ENCODE measurements at regions not wholly inside any gene's neighbourhood (a gene's known extent, or its start where the extent isn't known, plus 50 kb on each side); places are given as distances from the start of the nearest gene placed in this dataset.

DNA sequence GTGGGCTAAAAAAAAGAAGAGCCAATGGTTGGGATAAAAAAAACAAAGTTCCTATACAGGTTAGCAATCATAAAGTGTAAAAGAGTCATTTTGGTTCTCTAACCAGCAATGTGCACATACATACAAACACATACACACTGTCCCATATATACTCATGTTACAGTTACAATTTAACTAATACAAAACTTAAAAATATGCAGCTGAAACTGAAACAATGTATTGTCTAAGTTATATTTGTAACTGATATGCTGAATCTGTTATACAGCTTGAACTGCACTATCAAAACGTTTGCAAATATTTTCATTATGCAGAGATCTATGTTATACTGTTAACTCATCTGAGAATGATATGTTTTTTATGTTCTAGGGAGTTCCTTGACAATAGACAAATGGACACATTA lies 173.7 kb downstream of the KLF12 start:
- Mint-ChIP-seq H3K27me3 (ENCODE audit: low read depth) (no peaks in the 10 kb centered on the region), H3K27ac (no peak overlapping the region), H3K4me1 (peaks cover 5% of the 10 kb centered on the region), H3K9me3 (peaks cover 10% of the 10 kb centered on the region), H3K36me3 (peaks cover 5% of the 10 kb centered on the region), H3K4me3 (no peak overlapping the region)
- TF ChIP-seq, protein P1, sequence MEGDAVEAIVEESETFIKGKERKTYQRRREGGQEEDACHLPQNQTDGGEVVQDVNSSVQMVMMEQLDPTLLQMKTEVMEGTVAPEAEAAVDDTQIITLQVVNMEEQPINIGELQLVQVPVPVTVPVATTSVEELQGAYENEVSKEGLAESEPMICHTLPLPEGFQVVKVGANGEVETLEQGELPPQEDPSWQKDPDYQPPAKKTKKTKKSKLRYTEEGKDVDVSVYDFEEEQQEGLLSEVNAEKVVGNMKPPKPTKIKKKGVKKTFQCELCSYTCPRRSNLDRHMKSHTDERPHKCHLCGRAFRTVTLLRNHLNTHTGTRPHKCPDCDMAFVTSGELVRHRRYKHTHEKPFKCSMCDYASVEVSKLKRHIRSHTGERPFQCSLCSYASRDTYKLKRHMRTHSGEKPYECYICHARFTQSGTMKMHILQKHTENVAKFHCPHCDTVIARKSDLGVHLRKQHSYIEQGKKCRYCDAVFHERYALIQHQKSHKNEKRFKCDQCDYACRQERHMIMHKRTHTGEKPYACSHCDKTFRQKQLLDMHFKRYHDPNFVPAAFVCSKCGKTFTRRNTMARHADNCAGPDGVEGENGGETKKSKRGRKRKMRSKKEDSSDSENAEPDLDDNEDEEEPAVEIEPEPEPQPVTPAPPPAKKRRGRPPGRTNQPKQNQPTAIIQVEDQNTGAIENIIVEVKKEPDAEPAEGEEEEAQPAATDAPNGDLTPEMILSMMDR (IDR thresholded peaks at IDR 0.05; ENCODE audit: unreplicated experiment), result no peak
- DNase-seq (ENCODE audit: low spot score in 2 of 2, unreplicated experiment in 2 of 2), result no peak

DNA sequence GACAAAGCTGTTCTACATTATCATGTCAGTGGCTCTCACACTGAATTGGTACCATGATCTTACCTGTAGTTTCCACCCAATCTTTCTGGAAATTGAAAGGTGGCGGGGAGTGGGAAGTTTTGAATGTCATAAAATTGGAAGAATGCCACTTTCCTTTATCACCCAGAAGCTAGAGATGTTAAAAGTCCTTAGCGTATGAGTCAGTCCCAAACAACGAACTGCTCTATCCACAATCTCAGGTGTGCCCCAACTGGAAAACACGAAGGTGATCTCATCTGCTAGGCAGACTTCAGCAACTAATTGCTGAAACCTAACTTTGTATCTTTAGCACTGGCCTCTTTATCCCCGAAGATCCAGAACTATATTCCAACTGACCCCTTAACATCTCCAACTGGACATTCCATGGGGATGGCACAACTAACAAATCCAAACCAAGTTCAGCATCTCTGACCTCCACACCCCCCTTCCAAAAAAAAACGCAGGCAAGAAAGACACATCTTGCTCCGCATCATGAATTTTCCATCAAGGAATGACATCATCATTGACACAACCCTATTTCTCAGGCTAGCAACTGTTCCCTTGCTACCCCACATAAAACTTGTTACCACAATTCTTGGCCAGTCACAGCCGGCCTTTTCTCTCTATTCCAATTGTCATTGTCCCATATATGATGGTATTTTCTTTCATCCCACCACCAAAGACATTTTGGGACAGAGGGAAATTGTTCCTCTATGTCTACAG lies 175.4 kb downstream of the KLF12 start:
- H3K36me3 Mint-ChIP-seq, result peaks cover 5% of the 10 kb centered on the region
- no peak overlapping the region for H3K4me3 Mint-ChIP-seq
- TF ChIP-seq, protein P1 (IDR thresholded peaks at IDR 0.05; ENCODE audit: unreplicated experiment), result no peak
- H3K27me3 Mint-ChIP-seq (ENCODE audit: low read depth), result no peaks in the 10 kb centered on the region
- no peak overlapping the region for H3K27ac Mint-ChIP-seq
- H3K9me3 Mint-ChIP-seq, result peaks cover 10% of the 10 kb centered on the region
- DNase-seq (ENCODE audit: low spot score in 2 of 2, unreplicated experiment in 2 of 2), result no peak
- H3K4me1 Mint-ChIP-seq, result peaks cover 5% of the 10 kb centered on the region

DNA sequence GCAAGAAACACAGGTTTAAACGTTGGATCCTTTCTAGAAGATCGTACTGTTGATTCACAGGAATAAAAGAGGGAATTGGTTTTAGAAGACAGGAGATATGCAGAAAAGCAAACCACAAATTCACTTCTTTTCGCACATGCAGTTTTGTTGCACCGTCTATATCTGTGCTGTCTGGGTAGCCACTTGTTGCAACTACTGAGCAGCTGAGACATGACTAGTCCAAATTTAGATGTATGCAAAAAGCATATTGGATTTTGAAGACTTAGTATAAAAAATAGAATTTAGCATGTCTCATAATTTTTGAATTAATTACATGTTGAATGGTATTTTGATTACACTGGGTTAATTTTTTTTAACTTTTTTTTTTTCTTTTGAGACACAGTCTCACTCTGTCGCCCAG lies 176.3 kb downstream of the KLF12 start:
- peaks cover 5% of the 10 kb centered on the region for H3K36me3 Mint-ChIP-seq
- TF ChIP-seq, protein P1 (IDR thresholded peaks at IDR 0.05; ENCODE audit: unreplicated experiment), result no peak
- H3K4me3 Mint-ChIP-seq, result no peak overlapping the region
- no peaks in the 10 kb centered on the region for H3K27me3 Mint-ChIP-seq (ENCODE audit: low read depth)
- H3K4me1 Mint-ChIP-seq, result peaks cover 5% of the 10 kb centered on the region
- DNase-seq (ENCODE audit: low spot score in 2 of 2, unreplicated experiment in 2 of 2), result no peak
- peaks cover 10% of the 10 kb centered on the region for H3K9me3 Mint-ChIP-seq
- no peak overlapping the region for H3K27ac Mint-ChIP-seq

DNA sequence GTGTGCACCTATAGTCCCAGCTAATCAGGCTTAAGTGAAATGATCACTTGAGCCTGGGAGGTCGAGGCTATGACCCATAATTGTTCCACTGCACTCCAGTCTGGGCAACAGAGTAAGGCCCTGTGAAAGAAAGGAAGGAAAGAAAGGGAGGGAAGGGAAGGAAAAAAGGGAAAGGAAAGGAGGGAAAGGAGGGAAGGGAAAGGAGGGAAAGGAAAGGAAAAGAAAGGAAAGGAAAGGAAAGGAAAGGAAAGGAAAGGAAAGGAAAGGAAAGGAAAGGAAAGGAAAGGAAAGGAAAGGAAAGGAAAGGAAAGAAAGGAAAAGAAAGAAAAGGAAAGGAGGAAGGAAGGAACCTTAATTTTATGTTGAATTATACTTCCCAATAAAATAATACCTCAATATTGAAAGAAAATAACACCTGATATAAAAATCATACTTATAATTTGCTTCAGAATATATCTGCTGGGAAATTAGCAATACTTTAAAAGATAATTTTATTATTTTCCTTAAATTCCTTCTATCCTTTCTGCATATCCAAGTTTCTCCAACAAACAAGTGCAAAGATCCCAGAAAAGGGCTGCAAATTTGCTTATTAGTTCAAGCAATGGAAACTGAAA lies 177.3 kb downstream of the KLF12 start:
- peaks cover 2% of the 10 kb centered on the region for H3K36me3 Mint-ChIP-seq
- no peaks in the 10 kb centered on the region for H3K27me3 Mint-ChIP-seq (ENCODE audit: low read depth)
- H3K4me1 Mint-ChIP-seq, result peaks cover 5% of the 10 kb centered on the region

DNA sequence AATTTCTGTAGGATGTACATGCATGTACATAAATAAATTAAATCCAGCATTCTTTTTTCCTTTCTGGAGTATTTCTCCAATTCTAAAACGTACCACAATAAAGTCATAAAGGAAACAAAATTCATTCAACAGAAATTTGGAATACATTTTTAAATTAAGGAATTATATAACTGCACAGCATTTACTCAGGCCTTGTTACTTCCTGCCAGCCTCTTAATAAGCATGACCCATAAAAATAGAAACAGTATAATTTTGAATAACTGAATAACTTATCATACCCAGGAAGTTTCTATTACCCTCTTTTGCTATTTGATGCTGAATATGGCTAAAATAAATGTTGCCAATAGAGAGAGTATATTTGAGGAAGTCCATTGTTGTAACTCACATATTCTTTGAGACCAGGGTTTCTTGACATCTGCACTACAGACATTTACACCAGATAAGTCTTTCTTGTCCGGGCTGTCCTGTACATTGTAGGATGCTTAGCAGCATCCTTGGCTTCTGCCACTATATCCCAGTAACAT lies 178.2 kb downstream of the KLF12 start:
- peaks cover 5% of the 10 kb centered on the region for H3K4me1 Mint-ChIP-seq
- H3K4me3 Mint-ChIP-seq, result no peak overlapping the region
- H3K9me3 Mint-ChIP-seq, result no peaks in the 10 kb centered on the region
- TF ChIP-seq, protein P1 (IDR thresholded peaks at IDR 0.05; ENCODE audit: unreplicated experiment), result no peak
- H3K36me3 Mint-ChIP-seq, result no peaks in the 10 kb centered on the region
- no peak for DNase-seq (ENCODE audit: low spot score in 2 of 2, unreplicated experiment in 2 of 2)
- no peak overlapping the region for H3K27ac Mint-ChIP-seq
- no peaks in the 10 kb centered on the region for H3K27me3 Mint-ChIP-seq (ENCODE audit: low read depth)

More for the DNA sequence above, 177.3 kb downstream of the KLF12 start:
- TF ChIP-seq, protein P1 (IDR thresholded peaks at IDR 0.05; ENCODE audit: unreplicated experiment), result no peak
- Mint-ChIP-seq H3K9me3 (peaks cover 4% of the 10 kb centered on the region), H3K4me3 (no peak overlapping the region), H3K27ac (no peak overlapping the region)
- no peak for DNase-seq (ENCODE audit: low spot score in 2 of 2, unreplicated experiment in 2 of 2)

Data from mesothelial cell of epicardium (in vitro differentiated cells).